ENCODE measurements at regions not wholly inside any gene's neighbourhood (a gene's known extent, or its start where the extent isn't known, plus 50 kb on each side); places are given as distances from the start of the nearest gene placed in this dataset.

DNA sequence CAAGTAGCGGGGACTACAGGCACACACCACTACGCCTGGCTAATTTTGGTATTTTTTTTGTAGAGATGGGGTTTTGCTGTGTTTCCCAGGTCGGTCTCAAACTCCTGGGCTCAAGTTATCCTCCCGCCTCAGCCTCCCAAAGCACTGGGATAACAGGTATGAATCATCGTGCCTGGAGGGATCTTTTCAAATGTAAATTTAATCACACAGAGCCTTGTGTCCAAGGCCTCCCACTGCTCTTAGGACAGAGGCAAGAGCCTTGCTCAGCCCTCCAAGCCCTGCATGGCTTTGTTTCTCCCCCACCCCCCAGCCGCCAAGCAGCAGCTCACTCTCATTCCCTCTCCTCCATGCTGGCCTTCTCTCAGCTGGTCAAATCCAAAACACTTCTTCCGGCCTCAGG lies 75.3 kb upstream of the CREB3L1 start:
- TF ChIP-seq POLR2AphosphoS5 (IDR thresholded peaks at IDR 0.05; ENCODE audit: borderline replicate concordance, low read depth, low read length) = no peak
- no peak for TF ChIP-seq EZH2 (IDR thresholded peaks at IDR 0.05)

Measured in SK-N-MC (cell line).